CD4-positive, alpha-beta T cell (primary cell): ENCODE measurements at regions not wholly inside any gene's neighbourhood (a gene's known extent, or its start where the extent isn't known, plus 50 kb on each side); places are given as distances from the start of the nearest gene placed in this dataset.

Experiments
- ATAC-seq: fragments of 200-7000 bp; cut with Tn5 transposase; one replicate; pipeline ENCODE4 v1.10.0; 2022; ENCODE audit warnings: mild to moderate bottlenecking; ENCODE audit not compliant: poor library complexity
- CTCF ChIA-PET: fragments of 350-600 bp; sonication (Branson Sonifier 250); formaldehyde crosslinking; loops from one replicate; lab custom pipeline; 2021; ENCODE audit warnings: antibody characterized with exemption, inconsistent platforms; lab: Charles Lee
- POLR2A ChIA-PET: fragments of 350-600 bp; sonication (Branson Sonifier 250); formaldehyde crosslinking; loops from one replicate; lab custom pipeline; 2021; ENCODE audit warnings: antibody characterized with exemption, inconsistent platforms; lab: Charles Lee
- DNase-seq, 14 experiments: peaks; one replicate each; pipeline ENCODE4 v3.0.0-alpha.2; 2013 to 2020; ENCODE audit warnings: mixed read lengths in 2 of 14
- H3K27ac ChIP-seq, 2 donors: one replicate each; pipeline versions ENCODE4 v1.5.1 to v1.7.0; 2013; ENCODE audit warnings: low read length in 2 of 2, low read depth in 1 of 2, mild to moderate bottlenecking in 1 of 2
- H3K27me3 ChIP-seq, 2 experiments: 1 replicate in 1 of 2; 2 replicates in 1 of 2; pipeline versions ENCODE4 v1.6.1 to v1.7.0; 2013; ENCODE audit warnings: low read length in 2 of 2, control low read depth in 1 of 2, mild to moderate bottlenecking in 1 of 2, moderate library complexity in 1 of 2; ENCODE audit not compliant: insufficient read depth in 2 of 2, control insufficient read depth in 1 of 2
- H3K36me3 ChIP-seq: one replicate; pipeline ENCODE4 v1.6.1; 2013; ENCODE audit warnings: low read length, control low read depth; ENCODE audit not compliant: insufficient read depth
- H3K4me1 ChIP-seq: one replicate; pipeline ENCODE4 v1.6.1; 2013; ENCODE audit warnings: low read length, control low read depth; ENCODE audit not compliant: insufficient read depth
- H3K4me3 ChIP-seq: one replicate; pipeline ENCODE4 v1.5.1; 2013; ENCODE audit warnings: mild to moderate bottlenecking, low read length, moderate library complexity
- H3K9me3 ChIP-seq, 2 experiments: 1 replicate in 1 of 2; 2 replicates in 1 of 2; pipeline versions ENCODE4 v1.6.1 to v1.7.0; 2013; ENCODE audit warnings: low read length in 2 of 2, mild to moderate bottlenecking in 2 of 2, control low read depth in 1 of 2, moderate library complexity in 1 of 2; ENCODE audit not compliant: control insufficient read depth in 1 of 2, insufficient read depth in 1 of 2
- H3K27ac Mint-ChIP-seq: one replicate; pipeline ENCODE4 v1.8.0; 2020; ENCODE audit warnings: mixed read lengths
- H3K27me3 Mint-ChIP-seq: one replicate; pipeline ENCODE4 v1.8.0; 2021; ENCODE audit warnings: mixed read lengths
- H3K36me3 Mint-ChIP-seq: one replicate; pipeline ENCODE4 v1.8.0; 2021; ENCODE audit warnings: low read depth, mixed read lengths
- H3K4me1 Mint-ChIP-seq: one replicate; pipeline ENCODE4 v1.8.0; 2021; ENCODE audit warnings: low read depth, mixed read lengths
- H3K4me3 Mint-ChIP-seq: one replicate; pipeline ENCODE4 v1.8.0; 2020; ENCODE audit warnings: mild to moderate bottlenecking, mixed read lengths
- H3K9me3 Mint-ChIP-seq: one replicate; pipeline ENCODE4 v1.8.0; 2020; ENCODE audit warnings: mixed read lengths
- intact Hi-C, 2 experiments: fragments of 100-400 bp; cut with DNase I in 1 of 2; cut with micrococcal nuclease in 1 of 2; formaldehyde crosslinking; loops; one replicate each; pipeline versions ENCODE4 v1.15.1 to v1.9.0; 2023 to 2025; cut with DNase I, micrococcal nuclease
- TF ChIP-seq, protein P1 (sequence below): fragments of 200-600 bp; IDR thresholded peaks from one replicate; pipeline ENCODE4 v1.8.0; 2022; ENCODE audit warnings: antibody characterized with exemption, mild to moderate bottlenecking

DNA sequence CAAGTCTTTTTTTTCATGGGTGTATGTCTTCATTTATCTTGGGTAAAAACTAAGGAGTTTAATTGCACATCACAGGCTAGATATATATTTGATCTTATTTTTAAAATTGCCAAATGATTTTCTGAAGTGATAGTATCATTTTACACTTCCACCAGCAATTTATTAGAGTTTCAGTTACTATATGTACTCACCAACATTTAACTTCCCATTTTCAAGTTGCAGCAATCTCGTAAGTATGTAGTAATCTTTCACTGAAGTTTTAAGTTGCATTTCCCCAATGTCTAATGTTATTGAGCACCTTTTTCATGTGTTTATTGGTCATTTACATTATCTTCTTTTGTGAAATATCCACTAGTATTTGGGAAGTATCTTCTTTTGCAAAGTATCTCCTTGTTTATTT lies 277.4 kb upstream of the CNR1 start:
- intact Hi-C loops, result no loop called here
- H3K4me3 ChIP-seq, result no peak overlapping the region
- no peak overlapping the region for H3K4me3 Mint-ChIP-seq
- no peak for ATAC-seq
- H3K36me3 Mint-ChIP-seq, result no peaks in the 10 kb centered on the region
- H3K9me3 ChIP-seq, result no peaks in the 10 kb centered on the region
- ChIA-PET CTCF (no interaction called here), POLR2A (no interaction called here)
- no peaks in the 10 kb centered on the region for H3K4me1 ChIP-seq
- TF ChIP-seq, protein P1, sequence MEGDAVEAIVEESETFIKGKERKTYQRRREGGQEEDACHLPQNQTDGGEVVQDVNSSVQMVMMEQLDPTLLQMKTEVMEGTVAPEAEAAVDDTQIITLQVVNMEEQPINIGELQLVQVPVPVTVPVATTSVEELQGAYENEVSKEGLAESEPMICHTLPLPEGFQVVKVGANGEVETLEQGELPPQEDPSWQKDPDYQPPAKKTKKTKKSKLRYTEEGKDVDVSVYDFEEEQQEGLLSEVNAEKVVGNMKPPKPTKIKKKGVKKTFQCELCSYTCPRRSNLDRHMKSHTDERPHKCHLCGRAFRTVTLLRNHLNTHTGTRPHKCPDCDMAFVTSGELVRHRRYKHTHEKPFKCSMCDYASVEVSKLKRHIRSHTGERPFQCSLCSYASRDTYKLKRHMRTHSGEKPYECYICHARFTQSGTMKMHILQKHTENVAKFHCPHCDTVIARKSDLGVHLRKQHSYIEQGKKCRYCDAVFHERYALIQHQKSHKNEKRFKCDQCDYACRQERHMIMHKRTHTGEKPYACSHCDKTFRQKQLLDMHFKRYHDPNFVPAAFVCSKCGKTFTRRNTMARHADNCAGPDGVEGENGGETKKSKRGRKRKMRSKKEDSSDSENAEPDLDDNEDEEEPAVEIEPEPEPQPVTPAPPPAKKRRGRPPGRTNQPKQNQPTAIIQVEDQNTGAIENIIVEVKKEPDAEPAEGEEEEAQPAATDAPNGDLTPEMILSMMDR, result no peak
- H3K27me3 Mint-ChIP-seq, result no peaks in the 10 kb centered on the region
- H3K27me3 ChIP-seq, result no peaks in the 10 kb centered on the region
- no peak overlapping the region for H3K27ac ChIP-seq
- H3K9me3 Mint-ChIP-seq, result peaks cover 2% of the 10 kb centered on the region
- H3K36me3 ChIP-seq, result no peaks in the 10 kb centered on the region
- peak in 1 of 14 experiments; percentile 7 for DNase-seq
- no peak overlapping the region for H3K27ac Mint-ChIP-seq
- H3K4me1 Mint-ChIP-seq, result no peaks in the 10 kb centered on the region

DNA sequence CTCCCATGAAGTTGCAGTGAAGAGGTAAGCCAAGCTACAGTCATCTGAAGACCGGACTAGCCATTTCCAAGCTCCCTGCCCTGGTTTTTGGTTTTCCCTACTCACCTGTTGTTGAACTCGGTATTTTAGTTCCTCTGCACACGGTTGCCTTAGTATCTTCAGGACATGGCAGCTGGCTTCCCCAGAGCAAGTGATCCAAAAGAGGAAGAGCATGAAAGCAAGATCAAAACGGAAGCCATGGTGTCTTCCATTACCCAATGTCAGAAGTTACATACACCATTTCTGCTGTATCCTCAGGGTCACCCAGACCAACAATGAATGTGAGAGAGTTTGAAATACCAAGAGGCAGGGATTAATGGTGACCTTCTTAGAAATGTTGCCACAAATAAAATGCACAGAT lies 276.6 kb upstream of the CNR1 start:
- no peak overlapping the region for H3K4me3 ChIP-seq
- no peak overlapping the region for H3K4me3 Mint-ChIP-seq
- POLR2A ChIA-PET, result no interaction called here
- H3K27ac ChIP-seq, result no peak overlapping the region
- CTCF ChIA-PET, result no interaction called here
- no peaks in the 10 kb centered on the region for H3K4me1 ChIP-seq
- intact Hi-C loops, result no loop called here
- H3K9me3 ChIP-seq, result no peaks in the 10 kb centered on the region
- H3K27me3 Mint-ChIP-seq, result no peaks in the 10 kb centered on the region
- H3K36me3 ChIP-seq, result no peaks in the 10 kb centered on the region
- DNase-seq (peak in 1 of 14 experiments; percentile 7), ATAC-seq (no peak)
- H3K36me3 Mint-ChIP-seq, result no peaks in the 10 kb centered on the region
- no peak overlapping the region for H3K27ac Mint-ChIP-seq
- H3K9me3 Mint-ChIP-seq, result peaks cover 2% of the 10 kb centered on the region
- TF ChIP-seq, protein P1, result no peak
- H3K4me1 Mint-ChIP-seq, result no peaks in the 10 kb centered on the region
- H3K27me3 ChIP-seq, result no peaks in the 10 kb centered on the region

DNA sequence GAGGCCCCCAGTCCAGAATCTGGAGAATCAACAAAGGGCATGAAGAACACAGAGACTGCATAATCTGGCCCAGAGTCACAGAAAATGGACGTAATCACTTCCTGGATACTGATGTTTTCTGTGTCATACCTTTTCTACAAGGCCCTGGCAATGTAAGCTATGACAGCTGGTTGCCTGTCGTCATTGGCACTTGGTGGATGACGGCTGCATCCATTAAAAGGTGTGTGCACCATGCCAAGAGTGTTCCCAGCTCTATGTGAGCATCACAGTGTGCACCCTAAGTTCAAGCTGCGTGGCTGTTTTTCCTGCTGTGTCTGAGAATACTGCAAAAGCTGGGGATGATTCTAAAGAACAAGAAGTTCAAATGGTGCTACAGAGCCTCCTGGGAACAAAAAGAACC lies 275.2 kb upstream of the CNR1 start:
- CTCF ChIA-PET, result no interaction called here
- no peak for ATAC-seq
- Mint-ChIP-seq H3K9me3 (peaks cover 2% of the 10 kb centered on the region), H3K27me3 (no peaks in the 10 kb centered on the region), H3K36me3 (no peaks in the 10 kb centered on the region), H3K4me3 (no peak overlapping the region), H3K27ac (no peak overlapping the region), H3K4me1 (no peaks in the 10 kb centered on the region)
- no peak overlapping the region for H3K4me3 ChIP-seq
- TF ChIP-seq, protein P1, result no peak
- intact Hi-C loops, result no loop called here
- H3K27me3 ChIP-seq, result no peaks in the 10 kb centered on the region
- POLR2A ChIA-PET, result no interaction called here
- no peaks in the 10 kb centered on the region for H3K4me1 ChIP-seq
- no peak for DNase-seq
- H3K27ac ChIP-seq, result no peak overlapping the region
- no peaks in the 10 kb centered on the region for H3K36me3 ChIP-seq
- no peaks in the 10 kb centered on the region for H3K9me3 ChIP-seq
